Activated CD4-positive, alpha-beta T cell treated with anti-CD3 and anti-CD28 coated beads, Interleukin-2, amount 10 ng/mL, durations not matched to agents 7 days and 5 days (primary cell): ENCODE measurements at regions not wholly inside any gene's neighbourhood (a gene's known extent, or its start where the extent isn't known, plus 50 kb on each side); places are given as distances from the start of the nearest gene placed in this dataset.

ENCODE experiments used
- CTCF ChIA-PET: fragments of 350-600 bp; sonication (Branson Sonifier 250); formaldehyde crosslinking; loops from one replicate; lab custom pipeline; 2021; ENCODE audit warnings: antibody characterized with exemption; lab: Charles Lee
- POLR2A ChIA-PET: fragments of 350-600 bp; sonication (Branson Sonifier 250); formaldehyde crosslinking; loops from one replicate; lab custom pipeline; 2021; ENCODE audit warnings: antibody characterized with exemption; lab: Charles Lee
- DNase-seq: peaks from one replicate; pipeline ENCODE4 v3.0.0-alpha.2; 2020
- H3K27ac Mint-ChIP-seq: one replicate; pipeline ENCODE4 v1.8.0; 2021; ENCODE audit warnings: mild to moderate bottlenecking, moderate library complexity, mixed read lengths
- H3K27me3 Mint-ChIP-seq: one replicate; pipeline ENCODE4 v1.8.0; 2021; ENCODE audit warnings: mixed read lengths
- H3K36me3 Mint-ChIP-seq: one replicate; pipeline ENCODE4 v1.8.0; 2021; ENCODE audit warnings: low read depth, mixed read lengths
- H3K4me1 Mint-ChIP-seq: one replicate; pipeline ENCODE4 v1.8.0; 2021; ENCODE audit warnings: mixed read lengths
- H3K4me3 Mint-ChIP-seq: one replicate; pipeline ENCODE4 v1.8.0; 2021; ENCODE audit warnings: mild to moderate bottlenecking, moderate library complexity, mixed read lengths
- H3K9me3 Mint-ChIP-seq: one replicate; pipeline ENCODE4 v1.8.0; 2021; ENCODE audit warnings: mixed read lengths

- Mint-ChIP-seq H3K27me3 (no peaks in the 10 kb centered on the region), H3K9me3 (no peaks in the 10 kb centered on the region), H3K4me1 (no peaks in the 10 kb centered on the region), H3K27ac (no peak overlapping the region), H3K36me3 (no peaks in the 10 kb centered on the region), H3K4me3 (no peak overlapping the region)
- no peak for DNase-seq
- ChIA-PET CTCF (no interaction called here), POLR2A (no interaction called here)
Measured at GRCh38 chr22:44403602-44404329, 91.0 kb upstream of the SHISAL1 start.

- Mint-ChIP-seq H3K9me3 (no peaks in the 10 kb centered on the region), H3K27me3 (no peaks in the 10 kb centered on the region), H3K4me1 (no peaks in the 10 kb centered on the region), H3K36me3 (no peaks in the 10 kb centered on the region), H3K27ac (no peak overlapping the region), H3K4me3 (no peak overlapping the region)
- POLR2A ChIA-PET, result no interaction called here
- CTCF ChIA-PET, result no interaction called here
- DNase-seq, result no peak
Measured at GRCh38 chr22:44403166-44403565, 90.4 kb upstream of the SHISAL1 start.

GRCh38 chr22:44402196-44403111 lies 89.7 kb upstream of the SHISAL1 start:
- POLR2A ChIA-PET, result no interaction called here
- no peak overlapping the region for H3K27ac Mint-ChIP-seq
- no peaks in the 10 kb centered on the region for H3K9me3 Mint-ChIP-seq
- no peak for DNase-seq
- no peaks in the 10 kb centered on the region for H3K36me3 Mint-ChIP-seq
- CTCF ChIA-PET, result no interaction called here
- no peaks in the 10 kb centered on the region for H3K27me3 Mint-ChIP-seq
- H3K4me1 Mint-ChIP-seq, result no peaks in the 10 kb centered on the region
- H3K4me3 Mint-ChIP-seq, result no peak overlapping the region

GRCh38 chr22:44401783-44402110 lies 89.0 kb upstream of the SHISAL1 start:
- H3K36me3 Mint-ChIP-seq, result no peaks in the 10 kb centered on the region
- H3K27ac Mint-ChIP-seq, result no peak overlapping the region
- ChIA-PET CTCF (no interaction called here), POLR2A (no interaction called here)
- H3K27me3 Mint-ChIP-seq, result no peaks in the 10 kb centered on the region
- H3K4me3 Mint-ChIP-seq, result no peak overlapping the region
- H3K9me3 Mint-ChIP-seq, result no peaks in the 10 kb centered on the region
- H3K4me1 Mint-ChIP-seq, result no peaks in the 10 kb centered on the region
- DNase-seq, result no peak

GRCh38 chr22:44400763-44401060 lies 88.0 kb upstream of the SHISAL1 start:
- CTCF ChIA-PET, result no interaction called here
- no peak overlapping the region for H3K4me3 Mint-ChIP-seq

GRCh38 chr22:44399906-44400762 lies 87.4 kb upstream of the SHISAL1 start:
- H3K27ac Mint-ChIP-seq, result no peak overlapping the region
- no peaks in the 10 kb centered on the region for H3K27me3 Mint-ChIP-seq
- CTCF ChIA-PET, result no interaction called here
- DNase-seq, result no peak
- no peaks in the 10 kb centered on the region for H3K4me1 Mint-ChIP-seq
- H3K9me3 Mint-ChIP-seq, result no peaks in the 10 kb centered on the region
- H3K36me3 Mint-ChIP-seq, result no peaks in the 10 kb centered on the region
- POLR2A ChIA-PET, result no interaction called here
- no peak overlapping the region for H3K4me3 Mint-ChIP-seq

More at GRCh38 chr22:44400763-44401060, 88.0 kb upstream of the SHISAL1 start:
- H3K4me1 Mint-ChIP-seq, result no peaks in the 10 kb centered on the region
- H3K27me3 Mint-ChIP-seq, result no peaks in the 10 kb centered on the region
- DNase-seq, result no peak
- no peaks in the 10 kb centered on the region for H3K36me3 Mint-ChIP-seq
- H3K27ac Mint-ChIP-seq, result no peak overlapping the region
- H3K9me3 Mint-ChIP-seq, result no peaks in the 10 kb centered on the region
- POLR2A ChIA-PET, result no interaction called here

- H3K4me3 Mint-ChIP-seq, result no peak overlapping the region
- no peak overlapping the region for H3K27ac Mint-ChIP-seq
- no peaks in the 10 kb centered on the region for H3K4me1 Mint-ChIP-seq
- no peaks in the 10 kb centered on the region for H3K27me3 Mint-ChIP-seq
- no peaks in the 10 kb centered on the region for H3K9me3 Mint-ChIP-seq
- H3K36me3 Mint-ChIP-seq, result no peaks in the 10 kb centered on the region
- POLR2A ChIA-PET, result no interaction called here
- CTCF ChIA-PET, result no interaction called here
- DNase-seq, result no peak
Measured at GRCh38 chr22:44398856-44399837, 86.4 kb upstream of the SHISAL1 start.

GRCh38 chr22:44396727-44397722 lies 84.3 kb upstream of the SHISAL1 start:
- no peaks in the 10 kb centered on the region for H3K36me3 Mint-ChIP-seq
- H3K27ac Mint-ChIP-seq, result no peak overlapping the region
- ChIA-PET CTCF (interaction anchor here (1.0 kb wide), 1 partner anchor 26 kb away, joined by 3 read pairs; no protein-coding TSS in a partner anchor), POLR2A (no interaction called here)
- H3K9me3 Mint-ChIP-seq, result no peaks in the 10 kb centered on the region
- H3K27me3 Mint-ChIP-seq, result no peaks in the 10 kb centered on the region
- no peaks in the 10 kb centered on the region for H3K4me1 Mint-ChIP-seq
- DNase-seq, result no peak
- no peak overlapping the region for H3K4me3 Mint-ChIP-seq

GRCh38 chr22:44396021-44396726 lies 83.4 kb upstream of the SHISAL1 start:
- Mint-ChIP-seq H3K27me3 (no peaks in the 10 kb centered on the region), H3K9me3 (no peaks in the 10 kb centered on the region), H3K27ac (no peak overlapping the region), H3K4me3 (no peak overlapping the region), H3K4me1 (no peaks in the 10 kb centered on the region), H3K36me3 (no peaks in the 10 kb centered on the region)
- CTCF ChIA-PET, result interaction anchor here (1.0 kb wide), 1 partner anchor 27 kb away, joined by 3 read pairs; no protein-coding TSS in a partner anchor
- POLR2A ChIA-PET, result interaction anchor here (0.7 kb wide), 1 partner anchor 28 kb away, joined by 4 read pairs; no protein-coding TSS in a partner anchor
- DNase-seq, result no peak

- no peak overlapping the region for H3K4me3 Mint-ChIP-seq
- H3K36me3 Mint-ChIP-seq, result no peaks in the 10 kb centered on the region
- no peaks in the 10 kb centered on the region for H3K9me3 Mint-ChIP-seq
- POLR2A ChIA-PET, result interaction anchor here (0.7 kb wide), 1 partner anchor 27 kb away, joined by 4 read pairs; no protein-coding TSS in a partner anchor
- CTCF ChIA-PET, result interaction anchor here (1.0 kb wide), 1 partner anchor 27 kb away, joined by 3 read pairs; no protein-coding TSS in a partner anchor
- no peak for DNase-seq
- no peak overlapping the region for H3K27ac Mint-ChIP-seq
- H3K4me1 Mint-ChIP-seq, result no peaks in the 10 kb centered on the region
- no peaks in the 10 kb centered on the region for H3K27me3 Mint-ChIP-seq
Measured at GRCh38 chr22:44395118-44396005, 82.6 kb upstream of the SHISAL1 start.
